ENCODE measurements at regions not wholly inside any gene's neighbourhood (a gene's known extent, or its start where the extent isn't known, plus 50 kb on each side); places are given as distances from the start of the nearest gene placed in this dataset.

GRCh38 chr20:24768713-24769601, 180.1 kb upstream of the CST7 start:
- Mint-ChIP-seq H3K9me3 (peaks cover 0 to 1% (median 0%) of the 10 kb centered on the region in 7 donors), H3K36me3 (no peaks in the 10 kb centered on the region), H3K4me1 (peaks cover 5% of the 10 kb centered on the region), H3K27me3 (ENCODE audit: low read depth in 3 of 3) (peaks cover 2 to 10% (median 3%) of the 10 kb centered on the region in 3 donors), H3K27ac (no peak overlapping the region), H3K4me3 (no peak overlapping the region)
- Histone ChIP-seq H3K4me2 (replicated peaks; ENCODE audit: extremely low read depth, low read length, poor library complexity, severe bottlenecking) (no peak overlapping the region), H3K79me2 (ENCODE audit: insufficient read depth, low read length) (no peaks in the 10 kb centered on the region), H3K36me3 (replicated peaks in 1 of 2; ENCODE audit: control insufficient read depth in 1 of 2, insufficient read depth in 2 of 2, low read length in 2 of 2) (no peaks in the 10 kb centered on the region), H3K9ac (ENCODE audit: insufficient read depth, low read length, poor library complexity, severe bottlenecking) (no peak overlapping the region), H4K20me1 (ENCODE audit: insufficient read depth, low read length) (no peaks in the 10 kb centered on the region), H3K27ac (ENCODE audit: low read depth in 1 of 2, low read length in 2 of 2) (no peak overlapping the region), H3K27me3 (ENCODE audit: control insufficient read depth in 2 of 2, insufficient read depth in 2 of 2, low read length in 2 of 2) (no peaks in the 10 kb centered on the region), H3K9me3 (replicated peaks in 1 of 2; ENCODE audit: control insufficient read depth in 1 of 2, insufficient read depth in 1 of 2, low read length in 2 of 2) (no peaks in the 10 kb centered on the region), H3K4me3 (replicated peaks in 1 of 3; ENCODE audit: low read depth in 2 of 3, low read length in 3 of 3) (no peak overlapping the region), H2AFZ (ENCODE audit: insufficient read depth, low read depth, low read length, poor library complexity, severe bottlenecking) (no peak overlapping the region), H3K4me1 (ENCODE audit: control insufficient read depth in 1 of 2, insufficient read depth in 2 of 2, low read length in 2 of 2) (no peaks in the 10 kb centered on the region)
- DNase-seq, result no peak
- intact Hi-C loops (cut with micrococcal nuclease), result no loop called here
- no peak for TF ChIP-seq CTCF (IDR thresholded peaks at IDR 0.05)
- 97% methylated on average over 3 of the region's 10 CpGs for WGBS (ENCODE audit: insufficient coverage)

GRCh38 chr20:24769878-24770627, 179.0 kb upstream of the CST7 start:
- H3K27ac Mint-ChIP-seq, result no peak overlapping the region
- DNase-seq, result no peak
- H3K4me2 ChIP-seq (replicated peaks; ENCODE audit: extremely low read depth, low read length, poor library complexity, severe bottlenecking), result no peak overlapping the region
- no peak overlapping the region for H3K4me3 Mint-ChIP-seq
- H2AFZ ChIP-seq (ENCODE audit: insufficient read depth, low read depth, low read length, poor library complexity, severe bottlenecking), result no peak overlapping the region
- TF ChIP-seq CTCF (IDR thresholded peaks at IDR 0.05), result no peak
- H3K36me3 ChIP-seq (replicated peaks in 1 of 2; ENCODE audit: control insufficient read depth in 1 of 2, insufficient read depth in 2 of 2, low read length in 2 of 2), result no peaks in the 10 kb centered on the region
- intact Hi-C loops (cut with micrococcal nuclease), result no loop called here
- peaks cover 3 to 14% (median 4%) of the 10 kb centered on the region in 3 donors for H3K27me3 Mint-ChIP-seq (ENCODE audit: low read depth in 3 of 3)
- no peaks in the 10 kb centered on the region for H3K79me2 ChIP-seq (ENCODE audit: insufficient read depth, low read length)
- H3K9me3 Mint-ChIP-seq, result peaks cover 3 to 7% (median 6%) of the 10 kb centered on the region in 7 donors
- H3K4me1 ChIP-seq (ENCODE audit: control insufficient read depth in 1 of 2, insufficient read depth in 2 of 2, low read length in 2 of 2), result no peaks in the 10 kb centered on the region
- no peaks in the 10 kb centered on the region for H4K20me1 ChIP-seq (ENCODE audit: insufficient read depth, low read length)
- no peak overlapping the region for H3K4me3 ChIP-seq (replicated peaks in 1 of 3; ENCODE audit: low read depth in 2 of 3, low read length in 3 of 3)
- no peak overlapping the region for H3K9ac ChIP-seq (ENCODE audit: insufficient read depth, low read length, poor library complexity, severe bottlenecking)
- no peak overlapping the region for H3K27ac ChIP-seq (ENCODE audit: low read depth in 1 of 2, low read length in 2 of 2)
- WGBS (ENCODE audit: insufficient coverage), result 95% methylated on average over 17 of the region's 18 CpGs
- H3K4me1 Mint-ChIP-seq, result peaks cover 5% of the 10 kb centered on the region
- no peaks in the 10 kb centered on the region for H3K9me3 ChIP-seq (replicated peaks in 1 of 2; ENCODE audit: control insufficient read depth in 1 of 2, insufficient read depth in 1 of 2, low read length in 2 of 2)
- H3K36me3 Mint-ChIP-seq, result no peaks in the 10 kb centered on the region
- H3K27me3 ChIP-seq (ENCODE audit: control insufficient read depth in 2 of 2, insufficient read depth in 2 of 2, low read length in 2 of 2), result no peaks in the 10 kb centered on the region

Data from CD14-positive monocyte (primary cell).